Stimulated activated memory B cell treated with anti-CD40 and anti-IgM and Interleukin-4, amounts not matched to agents 10 μg/mL and 1 μg/mL and 100 μg/mL, for 72 hours (primary cell): ENCODE measurements at regions not wholly inside any gene's neighbourhood (a gene's known extent, or its start where the extent isn't known, plus 50 kb on each side); places are given as distances from the start of the nearest gene placed in this dataset.

Experiments
- ATAC-seq: fragments of 150-1000 bp; cut with Tn5 transposase; 2 replicates; pipeline ENCODE4 v1.10.0; 2021
- H3K27ac Mint-ChIP-seq: one replicate; pipeline ENCODE4 v1.8.0; 2022; ENCODE audit warnings: mild to moderate bottlenecking, mixed read lengths
- H3K27me3 Mint-ChIP-seq: one replicate; pipeline ENCODE4 v1.8.0; 2022; ENCODE audit warnings: mixed read lengths
- H3K36me3 Mint-ChIP-seq: one replicate; pipeline ENCODE4 v1.8.0; 2022; ENCODE audit warnings: mixed read lengths
- H3K4me1 Mint-ChIP-seq: one replicate; pipeline ENCODE4 v1.8.0; 2022; ENCODE audit warnings: mixed read lengths
- H3K4me3 Mint-ChIP-seq: one replicate; pipeline ENCODE4 v1.8.0; 2022; ENCODE audit warnings: mild to moderate bottlenecking, moderate library complexity, mixed read lengths
- H3K9me3 Mint-ChIP-seq: one replicate; pipeline ENCODE4 v1.8.0; 2022; ENCODE audit warnings: mixed read lengths

GRCh38 chr15:46326173-46326572 is 691.3 kb downstream of the SQOR start:
- Mint-ChIP-seq H3K27me3 (no peaks in the 10 kb centered on the region), H3K4me3 (no peak overlapping the region), H3K4me1 (no peaks in the 10 kb centered on the region), H3K9me3 (no peaks in the 10 kb centered on the region), H3K36me3 (no peaks in the 10 kb centered on the region), H3K27ac (no peak overlapping the region)
- ATAC-seq, result no peak

GRCh38 chr15:46328821-46329220 is 694.0 kb downstream of the SQOR start:
- H3K9me3 Mint-ChIP-seq, result no peaks in the 10 kb centered on the region
- H3K4me3 Mint-ChIP-seq, result no peak overlapping the region
- no peaks in the 10 kb centered on the region for H3K36me3 Mint-ChIP-seq
- no peaks in the 10 kb centered on the region for H3K27me3 Mint-ChIP-seq
- H3K4me1 Mint-ChIP-seq, result no peaks in the 10 kb centered on the region
- H3K27ac Mint-ChIP-seq, result no peak overlapping the region
- ATAC-seq, result no peak

- ATAC-seq, result no peak
- Mint-ChIP-seq H3K4me1 (no peaks in the 10 kb centered on the region), H3K4me3 (no peak overlapping the region)
These were observed 695.0 kb downstream of the SQOR start for GRCh38 chr15:46329876-46330275.

GRCh38 chr15:46331546-46331945 is 696.7 kb downstream of the SQOR start:
- Mint-ChIP-seq H3K27me3 (no peaks in the 10 kb centered on the region), H3K4me1 (no peaks in the 10 kb centered on the region), H3K4me3 (no peak overlapping the region), H3K9me3 (no peaks in the 10 kb centered on the region), H3K36me3 (no peaks in the 10 kb centered on the region), H3K27ac (no peak overlapping the region)
- no peak for ATAC-seq

More at GRCh38 chr15:46329876-46330275, 695.0 kb downstream of the SQOR start:
- Mint-ChIP-seq H3K27ac (no peak overlapping the region), H3K36me3 (no peaks in the 10 kb centered on the region), H3K27me3 (no peaks in the 10 kb centered on the region), H3K9me3 (no peaks in the 10 kb centered on the region)

DNA sequence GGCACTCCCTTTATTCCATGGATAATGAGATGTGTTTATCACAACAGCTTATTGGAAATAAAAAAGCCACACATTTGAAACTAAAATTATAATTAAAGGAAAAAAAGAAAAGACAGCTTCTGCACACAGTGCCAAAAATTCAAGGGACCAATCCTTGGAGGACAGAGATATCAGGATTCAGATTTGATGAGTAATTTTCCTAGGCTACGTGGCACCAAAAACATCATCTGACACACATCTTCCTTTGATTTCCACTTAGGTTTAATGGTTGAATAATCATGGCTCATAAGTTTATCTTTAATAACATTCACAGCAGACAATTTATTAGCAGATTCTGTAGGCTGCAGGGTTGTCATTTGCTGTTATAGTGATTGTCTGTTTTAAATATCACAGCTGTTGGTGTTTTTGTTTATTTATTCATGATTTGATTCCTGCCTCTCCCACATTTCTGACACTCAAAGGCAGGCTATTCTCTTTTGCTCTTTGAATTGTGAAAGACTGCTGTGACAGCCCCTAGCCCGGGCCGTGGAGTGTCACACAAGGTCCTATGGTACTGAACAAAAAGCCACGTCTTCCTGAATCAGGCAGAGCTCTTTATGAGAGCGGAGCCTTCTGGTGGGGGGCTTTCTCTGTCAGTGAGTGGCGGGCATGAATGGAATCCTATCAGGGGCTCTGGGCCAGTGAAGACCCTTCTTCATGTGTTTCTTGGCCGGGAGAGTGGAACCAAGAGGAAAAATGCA is 708.5 kb downstream of the SQOR start:
- no peak overlapping the region for H3K27ac Mint-ChIP-seq
- H3K9me3 Mint-ChIP-seq, result no peaks in the 10 kb centered on the region
- no peak for ATAC-seq
- H3K4me1 Mint-ChIP-seq, result no peaks in the 10 kb centered on the region
- H3K27me3 Mint-ChIP-seq, result no peaks in the 10 kb centered on the region
- H3K36me3 Mint-ChIP-seq, result no peaks in the 10 kb centered on the region
- no peak overlapping the region for H3K4me3 Mint-ChIP-seq

GRCh38 chr15:46344115-46344724 is 709.4 kb downstream of the SQOR start:
- H3K4me3 Mint-ChIP-seq, result no peak overlapping the region
- no peaks in the 10 kb centered on the region for H3K27me3 Mint-ChIP-seq
- no peaks in the 10 kb centered on the region for H3K36me3 Mint-ChIP-seq
- H3K4me1 Mint-ChIP-seq, result no peaks in the 10 kb centered on the region
- no peaks in the 10 kb centered on the region for H3K9me3 Mint-ChIP-seq
- no peak overlapping the region for H3K27ac Mint-ChIP-seq
- ATAC-seq, result no peak

GRCh38 chr15:46344915-46345314 is 710.1 kb downstream of the SQOR start:
- Mint-ChIP-seq H3K27me3 (no peaks in the 10 kb centered on the region), H3K36me3 (no peaks in the 10 kb centered on the region)

DNA sequence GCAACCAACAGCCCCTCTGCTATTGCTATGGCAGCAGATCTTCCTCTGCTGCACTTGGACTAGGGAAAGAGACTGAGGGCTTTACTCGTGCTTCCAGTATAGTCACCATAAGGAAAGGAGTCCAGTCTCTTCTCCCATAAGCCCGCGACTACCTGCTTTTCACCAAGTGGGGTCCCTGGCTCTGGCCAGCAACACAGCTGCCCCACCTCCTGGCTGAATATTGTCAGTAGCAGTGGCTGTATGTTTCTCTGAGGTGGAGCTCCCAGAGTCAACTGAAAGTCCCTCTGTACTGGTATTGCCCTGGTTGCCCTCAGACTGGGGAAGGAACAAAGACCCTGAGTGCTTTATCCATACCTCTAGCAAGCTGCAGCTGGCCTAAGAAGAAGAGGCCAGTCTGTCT is 719.6 kb downstream of the SQOR start:
- no peak for ATAC-seq
- Mint-ChIP-seq H3K27me3 (no peaks in the 10 kb centered on the region), H3K27ac (no peak overlapping the region), H3K4me3 (no peak overlapping the region), H3K9me3 (peaks cover 9% of the 10 kb centered on the region), H3K4me1 (no peaks in the 10 kb centered on the region), H3K36me3 (no peaks in the 10 kb centered on the region)

More at GRCh38 chr15:46344915-46345314, 710.1 kb downstream of the SQOR start:
- ATAC-seq, result no peak
- H3K27ac Mint-ChIP-seq, result no peak overlapping the region
- H3K9me3 Mint-ChIP-seq, result no peaks in the 10 kb centered on the region
- no peaks in the 10 kb centered on the region for H3K4me1 Mint-ChIP-seq
- H3K4me3 Mint-ChIP-seq, result no peak overlapping the region

DNA sequence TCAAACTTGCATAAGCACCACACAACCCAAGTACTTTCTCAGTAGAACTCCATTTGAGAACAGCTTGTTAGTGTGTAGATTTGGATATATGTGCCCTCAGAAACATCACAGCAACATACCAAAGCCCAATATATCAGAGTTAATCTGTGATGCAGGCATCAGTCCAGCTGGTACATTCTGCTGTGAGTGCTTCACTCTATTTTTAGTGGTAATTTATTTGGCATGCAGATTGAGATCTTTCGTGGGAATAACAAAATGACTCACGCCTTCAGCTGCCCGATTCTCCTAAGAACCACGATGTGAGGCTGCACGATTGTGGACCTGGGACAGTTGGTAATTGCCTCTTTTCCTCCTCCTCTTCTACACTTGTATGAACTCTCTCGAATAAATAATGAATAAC is 730.7 kb downstream of the SQOR start:
- Mint-ChIP-seq H3K4me1 (no peaks in the 10 kb centered on the region), H3K27me3 (no peaks in the 10 kb centered on the region), H3K36me3 (no peaks in the 10 kb centered on the region), H3K9me3 (peaks cover 10% of the 10 kb centered on the region), H3K4me3 (no peak overlapping the region), H3K27ac (no peak overlapping the region)
- ATAC-seq, result no peak

GRCh38 chr15:46366360-46367007 is 731.7 kb downstream of the SQOR start:
- H3K36me3 Mint-ChIP-seq, result no peaks in the 10 kb centered on the region
- ATAC-seq, result no peak
- H3K27ac Mint-ChIP-seq, result no peak overlapping the region
- H3K4me1 Mint-ChIP-seq, result no peaks in the 10 kb centered on the region
- H3K9me3 Mint-ChIP-seq, result peaks cover 13% of the 10 kb centered on the region
- no peaks in the 10 kb centered on the region for H3K27me3 Mint-ChIP-seq
- no peak overlapping the region for H3K4me3 Mint-ChIP-seq

- ATAC-seq, result no peak
- no peak overlapping the region for H3K4me3 Mint-ChIP-seq
These were observed 749.1 kb downstream of the SQOR start for GRCh38 chr15:46383978-46384377.

GRCh38 chr15:46386356-46386755 is 751.5 kb downstream of the SQOR start:
- ATAC-seq, result no peak
- H3K27me3 Mint-ChIP-seq, result no peaks in the 10 kb centered on the region

More at GRCh38 chr15:46383978-46384377, 749.1 kb downstream of the SQOR start:
- Mint-ChIP-seq H3K27ac (no peak overlapping the region), H3K9me3 (no peaks in the 10 kb centered on the region), H3K36me3 (no peaks in the 10 kb centered on the region), H3K27me3 (no peaks in the 10 kb centered on the region), H3K4me1 (no peaks in the 10 kb centered on the region)

DNA sequence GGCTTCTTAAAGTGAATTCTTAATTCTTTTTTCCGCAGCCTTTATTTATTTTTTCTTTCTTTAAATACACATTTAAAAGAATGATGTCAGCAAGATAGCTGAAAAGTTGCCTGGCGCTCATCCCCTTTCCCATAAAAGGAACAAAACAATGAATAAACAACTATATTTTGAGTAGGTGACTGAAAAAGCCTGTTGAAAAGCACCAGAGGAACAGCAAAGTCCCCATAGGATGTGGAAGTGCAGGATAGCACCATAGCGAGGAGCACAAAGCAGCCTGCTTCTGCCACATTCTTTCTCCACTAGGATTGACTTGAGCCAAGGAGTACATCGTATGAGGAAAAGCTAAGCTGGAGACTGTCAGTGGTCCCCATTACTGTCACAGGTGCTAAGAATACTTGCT is 754.9 kb downstream of the SQOR start:
- Mint-ChIP-seq H3K4me3 (no peak overlapping the region), H3K27me3 (no peaks in the 10 kb centered on the region), H3K9me3 (peaks cover 11% of the 10 kb centered on the region), H3K27ac (no peak overlapping the region), H3K36me3 (no peaks in the 10 kb centered on the region), H3K4me1 (no peaks in the 10 kb centered on the region)
- ATAC-seq, result no peak

More at GRCh38 chr15:46386356-46386755, 751.5 kb downstream of the SQOR start:
- Mint-ChIP-seq H3K4me1 (no peaks in the 10 kb centered on the region), H3K4me3 (no peak overlapping the region), H3K27ac (no peak overlapping the region), H3K9me3 (peaks cover 11% of the 10 kb centered on the region), H3K36me3 (no peaks in the 10 kb centered on the region)

DNA sequence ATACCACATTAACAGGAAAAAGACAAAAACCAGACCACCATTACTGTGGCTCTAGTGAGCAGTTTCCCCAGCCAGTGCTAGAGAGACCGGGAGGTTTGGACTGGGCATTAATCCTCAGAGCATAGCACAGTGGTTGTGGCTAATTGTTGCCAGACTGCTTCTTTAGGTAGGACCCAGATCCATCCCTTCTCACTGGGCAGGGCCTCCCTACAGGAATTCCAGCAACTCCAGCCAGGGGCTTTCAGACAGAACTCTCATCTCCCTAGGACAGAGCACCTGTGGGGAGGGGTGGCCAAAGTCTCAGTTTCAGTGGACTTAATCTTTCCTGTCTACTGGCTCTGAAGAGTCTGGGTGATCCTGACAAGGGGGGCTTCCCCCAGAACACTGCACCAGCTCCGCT is 759.6 kb downstream of the SQOR start:
- Mint-ChIP-seq H3K27ac (no peak overlapping the region), H3K4me1 (no peaks in the 10 kb centered on the region), H3K36me3 (no peaks in the 10 kb centered on the region), H3K4me3 (no peak overlapping the region), H3K9me3 (peaks cover 22% of the 10 kb centered on the region), H3K27me3 (no peaks in the 10 kb centered on the region)
- peak; percentile 50 for ATAC-seq

DNA sequence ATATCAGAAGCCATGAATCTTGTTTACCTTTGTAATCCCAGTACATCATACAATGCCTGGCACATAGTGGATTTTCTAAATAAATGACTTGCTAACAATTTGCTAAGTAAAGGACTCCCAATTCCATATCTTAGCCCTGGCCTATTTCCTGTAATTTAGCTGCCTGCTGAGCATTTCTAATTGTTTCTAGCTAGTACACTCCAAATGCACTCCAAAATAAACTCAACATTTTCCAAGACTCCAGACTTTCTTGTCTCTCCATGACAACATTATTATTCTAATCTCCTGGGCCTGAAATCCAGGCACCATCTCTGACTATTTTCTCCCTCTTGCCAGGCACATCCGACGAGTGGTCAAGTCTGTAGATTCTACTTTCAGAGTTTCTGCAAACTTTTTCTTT is 773.5 kb downstream of the SQOR start:
- Mint-ChIP-seq H3K4me1 (no peaks in the 10 kb centered on the region), H3K9me3 (no peaks in the 10 kb centered on the region), H3K27me3 (no peaks in the 10 kb centered on the region), H3K4me3 (no peak overlapping the region), H3K27ac (no peak overlapping the region), H3K36me3 (no peaks in the 10 kb centered on the region)
- no peak for ATAC-seq

- Mint-ChIP-seq H3K27ac (no peak overlapping the region), H3K27me3 (no peaks in the 10 kb centered on the region), H3K36me3 (no peaks in the 10 kb centered on the region), H3K4me1 (no peaks in the 10 kb centered on the region), H3K4me3 (no peak overlapping the region), H3K9me3 (no peaks in the 10 kb centered on the region)
- ATAC-seq, result no peak
These were observed 775.0 kb downstream of the SQOR start for GRCh38 chr15:46409841-46410301.
